Neuronal stem cell (in vitro differentiated cells): ENCODE measurements at regions not wholly inside any gene's neighbourhood (a gene's known extent, or its start where the extent isn't known, plus 50 kb on each side); places are given as distances from the start of the nearest gene placed in this dataset.

ENCODE experiments used
- DNase-seq: peaks from one replicate; pipeline ENCODE4 v3.0.0-alpha.2; 2013; ENCODE audit warnings: low spot score
- H2AFZ ChIP-seq: one replicate; pipeline ENCODE4 v1.6.1; 2013; ENCODE audit warnings: mild to moderate bottlenecking, low read length, inconsistent platforms
- H2AK5ac ChIP-seq: 2 replicates; pipeline ENCODE4 v1.6.1; 2013; ENCODE audit warnings: low read depth, mild to moderate bottlenecking, inconsistent platforms, low read length, moderate library complexity, mixed read lengths
- H2BK120ac ChIP-seq: 2 replicates; pipeline ENCODE4 v1.6.1; 2013; ENCODE audit warnings: low read depth, mild to moderate bottlenecking, inconsistent platforms, low read length, moderate library complexity, mixed read lengths
- H2BK12ac ChIP-seq: one replicate; pipeline ENCODE4 v1.6.1; 2013; ENCODE audit warnings: low read length, inconsistent platforms
- H2BK15ac ChIP-seq: 2 replicates; pipeline ENCODE4 v1.6.1; 2013; ENCODE audit warnings: mild to moderate bottlenecking, low read length, inconsistent platforms, mixed read lengths
- H2BK5ac ChIP-seq: one replicate; pipeline ENCODE4 v1.6.1; 2013; ENCODE audit warnings: inconsistent platforms, mild to moderate bottlenecking, low read length, moderate library complexity
- H3K14ac ChIP-seq: one replicate; pipeline ENCODE4 v1.6.1; 2013; ENCODE audit warnings: low read length, inconsistent platforms
- H3K18ac ChIP-seq: 2 replicates; pipeline ENCODE4 v1.6.1; 2013; ENCODE audit warnings: low read length, inconsistent platforms
- H3K23ac ChIP-seq: 2 replicates; pipeline ENCODE4 v1.6.1; 2013; ENCODE audit warnings: low read depth, mild to moderate bottlenecking, mixed read lengths, low read length, inconsistent platforms; ENCODE audit not compliant: poor library complexity
- H3K27ac ChIP-seq: replicated peaks from 3 replicates; pipeline ENCODE4 v1.5.1; 2013; ENCODE audit warnings: low read length, inconsistent platforms
- H3K27me3 ChIP-seq, 3 experiments: 2 replicates each; pipeline ENCODE4 v1.6.1; 2013; ENCODE audit warnings: low read length in 3 of 3, mild to moderate bottlenecking in 2 of 3, inconsistent platforms in 1 of 3, low read depth in 1 of 3, mixed read lengths in 1 of 3, moderate library complexity in 1 of 3; ENCODE audit not compliant: control insufficient read depth in 3 of 3, insufficient read depth in 3 of 3
- H3K36me3 ChIP-seq, 2 donors: replicated peaks in 1 of 2; 2 replicates each; pipeline ENCODE4 v1.6.1; 2013; ENCODE audit warnings: low read length in 2 of 2; ENCODE audit not compliant: control insufficient read depth in 2 of 2, insufficient read depth in 2 of 2
- H3K4ac ChIP-seq: 2 replicates; pipeline ENCODE4 v1.6.1; 2013; ENCODE audit warnings: inconsistent platforms, mild to moderate bottlenecking, low read length, moderate library complexity
- H3K4me1 ChIP-seq, 2 donors: 1 replicate in 1 of 2; 2 replicates in 1 of 2; pipeline ENCODE4 v1.6.1; 2013; ENCODE audit warnings: low read length in 2 of 2, low read depth in 1 of 2; ENCODE audit not compliant: control insufficient read depth in 2 of 2, insufficient read depth in 1 of 2
- H3K4me2 ChIP-seq: one replicate; pipeline ENCODE4 v1.6.1; 2013; ENCODE audit warnings: mild to moderate bottlenecking, low read length, inconsistent platforms; ENCODE audit not compliant: insufficient read depth, poor library complexity, severe bottlenecking
- H3K4me3 ChIP-seq, 2 donors: 2 replicates each; pipeline ENCODE4 v1.5.1; 2013; ENCODE audit warnings: low read length in 2 of 2, mild to moderate bottlenecking in 2 of 2, inconsistent platforms in 1 of 2, moderate library complexity in 1 of 2
- H3K79me1 ChIP-seq: one replicate; pipeline ENCODE4 v1.6.1; 2013; ENCODE audit warnings: low read depth, mild to moderate bottlenecking, inconsistent platforms, low read length, moderate library complexity
- H3K9ac ChIP-seq: one replicate; pipeline ENCODE4 v1.6.1; 2013; ENCODE audit warnings: mild to moderate bottlenecking, low read depth, low read length, inconsistent platforms; ENCODE audit not compliant: poor library complexity
- H3K9me3 ChIP-seq, 2 donors: replicated peaks in 1 of 2; 2 replicates each; pipeline versions ENCODE3 to v1.6.1; 2013; ENCODE audit warnings: low read length in 2 of 2, mild to moderate bottlenecking in 2 of 2, inconsistent platforms in 1 of 2, low read depth in 1 of 2, mixed read lengths in 1 of 2, moderate library complexity in 1 of 2; ENCODE audit not compliant: control insufficient read depth in 2 of 2, insufficient read depth in 1 of 2
- H4K8ac ChIP-seq: one replicate; pipeline ENCODE4 v1.6.1; 2013; ENCODE audit warnings: low read depth, mild to moderate bottlenecking, inconsistent platforms, low read length, moderate library complexity
- H4K91ac ChIP-seq: one replicate; pipeline ENCODE4 v1.6.1; 2013; ENCODE audit warnings: low read length, low read depth, mild to moderate bottlenecking, inconsistent platforms; ENCODE audit not compliant: poor library complexity
- WGBS, 2 donors: extraction: QIAGEN DNeasy Blood & Tissue Kit; methylation state at CpG; one replicate each; pipeline ENCODE4 v1.1.7; 2013; ENCODE audit warnings: missing lambda C conversion rate in 2 of 2, mixed read lengths in 1 of 2; ENCODE audit not compliant: insufficient read length in 2 of 2, insufficient replicate concordance in 1 of 2; ENCODE audit errors: extremely low coverage in 2 of 2; 5-methylcytosine and 5-hydroxymethylcytosine counted together

GRCh38 chr11:96567176-96567575 is 177.4 kb downstream of the JRKL start:
- no peak overlapping the region for H3K9ac ChIP-seq
- no peaks in the 10 kb centered on the region for H3K27me3 ChIP-seq
- no peak overlapping the region for H4K91ac ChIP-seq
- no peak overlapping the region for H2BK5ac ChIP-seq
- H2AFZ ChIP-seq = no peak overlapping the region
- H2BK12ac ChIP-seq = no peak overlapping the region
- WGBS, 2 donors = no CpG with 5 or more reads among the region's 4 CpGs
- no peak overlapping the region for H3K23ac ChIP-seq
- H4K8ac ChIP-seq = no peak overlapping the region
- H2AK5ac ChIP-seq = no peak overlapping the region
- H3K14ac ChIP-seq = no peak overlapping the region
- no peak overlapping the region for H3K4me2 ChIP-seq
- no peak overlapping the region for H3K18ac ChIP-seq
- H3K4me1 ChIP-seq = no peaks in the 10 kb centered on the region
- H3K4ac ChIP-seq = no peak overlapping the region
- H3K27ac ChIP-seq = no peak overlapping the region
- no peak overlapping the region for H2BK15ac ChIP-seq
- no peaks in the 10 kb centered on the region for H3K9me3 ChIP-seq
- H3K79me1 ChIP-seq = no peaks in the 10 kb centered on the region
- no peak for DNase-seq
- H3K36me3 ChIP-seq = no peaks in the 10 kb centered on the region
- H3K4me3 ChIP-seq = no peak overlapping the region
- no peak overlapping the region for H2BK120ac ChIP-seq

GRCh38 chr11:96567667-96568066 is 177.9 kb downstream of the JRKL start:
- no peak overlapping the region for H3K23ac ChIP-seq
- H3K4ac ChIP-seq = no peak overlapping the region
- no peak overlapping the region for H2BK12ac ChIP-seq
- no peaks in the 10 kb centered on the region for H3K79me1 ChIP-seq
- H3K4me3 ChIP-seq = no peak overlapping the region
- no peak overlapping the region for H3K9ac ChIP-seq
- no peaks in the 10 kb centered on the region for H3K36me3 ChIP-seq
- H3K27ac ChIP-seq = no peak overlapping the region
- H2AK5ac ChIP-seq = no peak overlapping the region
- no peaks in the 10 kb centered on the region for H3K4me1 ChIP-seq
- no peak overlapping the region for H3K18ac ChIP-seq
- H3K27me3 ChIP-seq = no peaks in the 10 kb centered on the region
- H2BK5ac ChIP-seq = no peak overlapping the region
- H4K8ac ChIP-seq = no peak overlapping the region
- WGBS, 2 donors = no CpG with 5 or more reads among the region's 3 CpGs
- no peak overlapping the region for H2BK120ac ChIP-seq
- DNase-seq = no peak
- H3K4me2 ChIP-seq = no peak overlapping the region
- H3K9me3 ChIP-seq = no peaks in the 10 kb centered on the region
- H3K14ac ChIP-seq = no peak overlapping the region
- H4K91ac ChIP-seq = no peak overlapping the region
- no peak overlapping the region for H2BK15ac ChIP-seq
- H2AFZ ChIP-seq = no peak overlapping the region

- no peak for DNase-seq
These were observed 186.6 kb downstream of the JRKL start for GRCh38 chr11:96576383-96576782.

GRCh38 chr11:96578379-96578778 is 188.6 kb downstream of the JRKL start:
- Histone ChIP-seq H2AFZ (no peak overlapping the region), H3K4me2 (no peak overlapping the region), H3K18ac (no peak overlapping the region), H2BK5ac (no peak overlapping the region), H3K9ac (no peak overlapping the region), H3K4me1 (peaks cover 0 to 2% of the 10 kb centered on the region in 2 donors), H2BK120ac (no peak overlapping the region), H2BK15ac (no peak overlapping the region), H3K9me3 (no peaks in the 10 kb centered on the region), H4K8ac (no peak overlapping the region), H3K4me3 (no peak overlapping the region), H3K27ac (no peak overlapping the region), H3K23ac (no peak overlapping the region), H4K91ac (no peak overlapping the region), H2AK5ac (no peak overlapping the region), H3K27me3 (no peaks in the 10 kb centered on the region), H2BK12ac (no peak overlapping the region), H3K14ac (no peak overlapping the region), H3K79me1 (no peaks in the 10 kb centered on the region), H3K4ac (no peak overlapping the region), H3K36me3 (no peaks in the 10 kb centered on the region)
- DNase-seq = no peak
- WGBS, 2 donors = no CpG with 5 or more reads among the region's 1 CpG

More at GRCh38 chr11:96576383-96576782, 186.6 kb downstream of the JRKL start:
- Histone ChIP-seq H4K91ac (no peak overlapping the region), H3K27me3 (no peaks in the 10 kb centered on the region), H3K9me3 (no peaks in the 10 kb centered on the region), H3K14ac (no peak overlapping the region), H3K27ac (no peak overlapping the region), H2AK5ac (no peak overlapping the region), H2BK12ac (no peak overlapping the region), H3K79me1 (no peaks in the 10 kb centered on the region), H3K4me3 (no peak overlapping the region), H3K36me3 (no peaks in the 10 kb centered on the region), H4K8ac (no peak overlapping the region), H2AFZ (no peak overlapping the region), H3K4me2 (no peak overlapping the region), H3K23ac (no peak overlapping the region), H3K4ac (no peak overlapping the region), H3K18ac (no peak overlapping the region), H3K9ac (no peak overlapping the region), H2BK120ac (no peak overlapping the region), H3K4me1 (peaks cover 0 to 2% of the 10 kb centered on the region in 2 donors), H2BK5ac (no peak overlapping the region), H2BK15ac (no peak overlapping the region)
- no CpG with 5 or more reads among the region's 2 CpGs for WGBS, 2 donors
